ENCODE measurements at regions not wholly inside any gene's neighbourhood (a gene's known extent, or its start where the extent isn't known, plus 50 kb on each side); places are given as distances from the start of the nearest gene placed in this dataset.

GRCh38 chr6:119891644-119892043 is 542.1 kb upstream of the MAN1A1 start (continued):
- TF ChIP-seq GTF2F1 (IDR thresholded peaks at IDR 0.05; ENCODE audit: borderline replicate concordance, low read depth, low read length) (no peak), SRF (IDR thresholded peaks at IDR 0.05; ENCODE audit: low read depth, low read length) (no peak), SUZ12 (IDR thresholded peaks at IDR 0.05; ENCODE audit: low read length) (no peak), ATF2 (IDR thresholded peaks at IDR 0.05; ENCODE audit: low read length) (no peak), POU5F1 (IDR thresholded peaks at IDR 0.05; ENCODE audit: low read depth, low read length) (no peak), SIRT6 (IDR thresholded peaks at IDR 0.05; ENCODE audit: low read length) (no peak)
